BJ (cell line): ENCODE measurements at regions not wholly inside any gene's neighbourhood (a gene's known extent, or its start where the extent isn't known, plus 50 kb on each side); places are given as distances from the start of the nearest gene placed in this dataset.

ENCODE experiments used
- CTCF ChIA-PET: fragments of 350-600 bp; formaldehyde crosslinking; extraction: SDS; loops from one replicate; lab custom pipeline; 2021; ENCODE audit warnings: antibody characterized with exemption, inconsistent platforms; lab: Yijun Ruan, JAX
- POLR2A ChIA-PET: fragments of 300-600 bp; sonication (Branson Sonifier 250); formaldehyde crosslinking; extraction: SDS; loops from one replicate; lab custom pipeline; 2021; ENCODE audit warnings: antibody characterized with exemption; lab: Charles Lee
- DNase-seq: peaks from one replicate; pipeline ENCODE4 v3.0.0-alpha.2; 2011; ENCODE audit warnings: low read depth
- H3K27me3 ChIP-seq: 2 replicates; pipeline ENCODE4 v1.6.0; 2011; ENCODE audit warnings: low read length; ENCODE audit not compliant: control insufficient read depth, insufficient read depth
- H3K36me3 ChIP-seq: 2 replicates; pipeline ENCODE4 v1.5.1; 2011; ENCODE audit warnings: low read length; ENCODE audit not compliant: control insufficient read depth, insufficient read depth
- H3K4me3 ChIP-seq: 2 replicates; pipeline ENCODE4 v1.5.1; 2011; ENCODE audit warnings: low read depth, mild to moderate bottlenecking, control low read depth, low read length
- CTCF ChIP-seq: IDR thresholded peaks from 2 replicates; pipeline ENCODE4 v1.5.1; 2011; ENCODE audit warnings: low read depth, mild to moderate bottlenecking, control low read depth, inconsistent platforms, low read length, moderate library complexity; ENCODE audit not compliant: insufficient read depth

- CTCF ChIA-PET, result no interaction called here
Measured at GRCh38 chr10:23755556-23755955, 316.7 kb downstream of the OTUD1 start.

GRCh38 chr10:23768281-23768680 is 329.4 kb downstream of the OTUD1 start:
- ChIA-PET POLR2A (no interaction called here), CTCF (no interaction called here)
- no peaks in the 10 kb centered on the region for H3K27me3 ChIP-seq
- no peak for TF ChIP-seq CTCF
- DNase-seq, result no peak
- H3K36me3 ChIP-seq, result no peaks in the 10 kb centered on the region
- H3K4me3 ChIP-seq, result no peak overlapping the region

More at GRCh38 chr10:23755556-23755955, 316.7 kb downstream of the OTUD1 start:
- H3K36me3 ChIP-seq, result no peaks in the 10 kb centered on the region
- TF ChIP-seq CTCF, result no peak
- POLR2A ChIA-PET, result no interaction called here
- H3K4me3 ChIP-seq, result no peak overlapping the region
- H3K27me3 ChIP-seq, result no peaks in the 10 kb centered on the region
- DNase-seq, result no peak

GRCh38 chr10:23777153-23777552 is 338.3 kb downstream of the OTUD1 start:
- no peaks in the 10 kb centered on the region for H3K27me3 ChIP-seq
- DNase-seq, result no peak
- no peaks in the 10 kb centered on the region for H3K36me3 ChIP-seq
- TF ChIP-seq CTCF, result no peak
- CTCF ChIA-PET, result no interaction called here
- POLR2A ChIA-PET, result no interaction called here
- H3K4me3 ChIP-seq, result no peak overlapping the region

- no peak for DNase-seq
- ChIA-PET POLR2A (no interaction called here), CTCF (no interaction called here)
- TF ChIP-seq CTCF, result no peak
- Histone ChIP-seq H3K36me3 (no peaks in the 10 kb centered on the region), H3K4me3 (no peak overlapping the region), H3K27me3 (no peaks in the 10 kb centered on the region)
Measured at GRCh38 chr10:23779301-23779700, 340.4 kb downstream of the OTUD1 start.

GRCh38 chr10:23780331-23780730 is 341.5 kb downstream of the OTUD1 start:
- CTCF ChIA-PET, result no interaction called here
- POLR2A ChIA-PET, result no interaction called here
- no peak for TF ChIP-seq CTCF
- no peak overlapping the region for H3K4me3 ChIP-seq
- H3K36me3 ChIP-seq, result no peaks in the 10 kb centered on the region
- no peak for DNase-seq
- no peaks in the 10 kb centered on the region for H3K27me3 ChIP-seq
